ENCODE measurements at regions not wholly inside any gene's neighbourhood (a gene's known extent, or its start where the extent isn't known, plus 50 kb on each side); places are given as distances from the start of the nearest gene placed in this dataset.
"Not testable (repeated sequence)": the region's sequence is repeated elsewhere in the genome, so short reads cannot be mapped to it uniquely, and the experiment has no call there.

GRCh38 chr4:105068516-105068915 lies 78.2 kb upstream of the TET2 start:
- no peak for DNase-seq
- peaks cover 1% of the 10 kb centered on the region; the same call in 1 of the 2 replicates for H3K27me3 Mint-ChIP-seq (ENCODE audit: insufficient read depth)
- H3K27ac Mint-ChIP-seq, result no peak overlapping the region
- no peaks in the 10 kb centered on the region for H3K36me3 Mint-ChIP-seq (ENCODE audit: low read depth)
- peaks cover 11% of the 10 kb centered on the region; the same call in 1 of the 2 replicates for H3K4me1 Mint-ChIP-seq (ENCODE audit: low read depth)
- TF ChIP-seq CTCF (IDR thresholded peaks at IDR 0.05), result no peak
- no peak overlapping the region for H3K4me3 Mint-ChIP-seq
- no peaks in the 10 kb centered on the region for H3K9me3 Mint-ChIP-seq

GRCh38 chr4:105072095-105072494 lies 74.6 kb upstream of the TET2 start:
- DNase-seq; H3K27ac Mint-ChIP-seq; H3K36me3 Mint-ChIP-seq (ENCODE audit: low read depth); H3K4me3 Mint-ChIP-seq; H3K9me3 Mint-ChIP-seq; H3K27me3 Mint-ChIP-seq (ENCODE audit: insufficient read depth): not testable (repeated sequence)
- peaks cover 10% of the 10 kb centered on the region; the same call in 1 of the 2 replicates for H3K4me1 Mint-ChIP-seq (ENCODE audit: low read depth)

- no peak for DNase-seq
- Mint-ChIP-seq H3K4me3 (no peak overlapping the region), H3K4me1 (ENCODE audit: low read depth) (no peaks in the 10 kb centered on the region), H3K9me3 (no peaks in the 10 kb centered on the region), H3K36me3 (ENCODE audit: low read depth) (no peaks in the 10 kb centered on the region), H3K27me3 (ENCODE audit: insufficient read depth) (no peaks in the 10 kb centered on the region), H3K27ac (no peak overlapping the region)
- TF ChIP-seq CTCF (IDR thresholded peaks at IDR 0.05), result no peak
These were observed 72.6 kb upstream of the TET2 start for GRCh38 chr4:105074097-105074496.

- no peak overlapping the region for H3K27ac Mint-ChIP-seq
- H3K36me3 Mint-ChIP-seq (ENCODE audit: low read depth), result no peaks in the 10 kb centered on the region
- no peak overlapping the region for H3K4me3 Mint-ChIP-seq
- no peaks in the 10 kb centered on the region for H3K4me1 Mint-ChIP-seq (ENCODE audit: low read depth)
- TF ChIP-seq CTCF (IDR thresholded peaks at IDR 0.05), result no peak
- no peaks in the 10 kb centered on the region for H3K9me3 Mint-ChIP-seq
- no peak for DNase-seq
- no peaks in the 10 kb centered on the region for H3K27me3 Mint-ChIP-seq (ENCODE audit: insufficient read depth)
These were observed 71.6 kb upstream of the TET2 start for GRCh38 chr4:105075045-105075444.

GRCh38 chr4:105088110-105088879 lies 58.4 kb upstream of the TET2 start:
- Mint-ChIP-seq H3K4me3 (peak overlapping the region; percentile 78), H3K27me3 (ENCODE audit: insufficient read depth) (no peaks in the 10 kb centered on the region; the same call in 1 of the 2 replicates), H3K27ac (peak overlapping the region; percentile 91), H3K36me3 (ENCODE audit: low read depth) (no peaks in the 10 kb centered on the region), H3K9me3 (no peaks in the 10 kb centered on the region), H3K4me1 (ENCODE audit: low read depth) (peaks cover 54% of the 10 kb centered on the region)
- peak; percentile 93 for DNase-seq
- no peak for TF ChIP-seq CTCF (IDR thresholded peaks at IDR 0.05)

- H3K27ac Mint-ChIP-seq, result peak overlapping the region; percentile 64
- DNase-seq, result peak; percentile 86
- H3K4me3 Mint-ChIP-seq, result 0 out of 2 replicates have a peak overlapping the region, but pooled peaks have one; percentile 15
- no peak for TF ChIP-seq CTCF (IDR thresholded peaks at IDR 0.05)
- H3K36me3 Mint-ChIP-seq (ENCODE audit: low read depth), result peaks cover 3% of the 10 kb centered on the region; the same call in 1 of the 2 replicates
- peaks cover 25% of the 10 kb centered on the region for H3K9me3 Mint-ChIP-seq
- no peaks in the 10 kb centered on the region; the same call in 1 of the 2 replicates for H3K27me3 Mint-ChIP-seq (ENCODE audit: insufficient read depth)
- peaks cover 54% of the 10 kb centered on the region for H3K4me1 Mint-ChIP-seq (ENCODE audit: low read depth)
These were observed 54.3 kb upstream of the TET2 start for GRCh38 chr4:105092356-105092755.
